GM19035 (cell line): ENCODE measurements at regions not wholly inside any gene's neighbourhood (a gene's known extent, or its start where the extent isn't known, plus 50 kb on each side); places are given as distances from the start of the nearest gene placed in this dataset.

Source experiments
- ATAC-seq: cut with Tn5 transposase; IDR thresholded peaks from one replicate; pipeline ENCODE4 v1.9.1; 2021; ENCODE audit not compliant: unreplicated experiment

GRCh38 chr2:125471963-125472362 is 1184.0 kb upstream of the GYPC start:
- peak; percentile 55 for ATAC-seq

- no peak for ATAC-seq
These were observed 1176.8 kb upstream of the GYPC start for GRCh38 chr2:125479143-125479636.

- ATAC-seq, result no peak
These were observed 1165.7 kb upstream of the GYPC start for GRCh38 chr2:125490308-125490707.

- no peak for ATAC-seq
These were observed 1164.3 kb upstream of the GYPC start for GRCh38 chr2:125491663-125492062.

- no peak for ATAC-seq
These were observed 1143.6 kb upstream of the GYPC start for GRCh38 chr2:125512313-125512712.

GRCh38 chr2:125516496-125517109 is 1139.4 kb upstream of the GYPC start:
- ATAC-seq, result peak; percentile 65

- ATAC-seq, result no peak
These were observed 1129.9 kb upstream of the GYPC start for GRCh38 chr2:125526093-125526492.

GRCh38 chr2:125535089-125535488 is 1120.9 kb upstream of the GYPC start:
- no peak for ATAC-seq

- no peak for ATAC-seq
These were observed 1111.9 kb upstream of the GYPC start for GRCh38 chr2:125543968-125544514.

GRCh38 chr2:125553768-125554167 is 1102.2 kb upstream of the GYPC start:
- no peak for ATAC-seq

- ATAC-seq, result no peak
These were observed 1101.0 kb upstream of the GYPC start for GRCh38 chr2:125554956-125555355.

- ATAC-seq, result no peak
These were observed 1096.8 kb upstream of the GYPC start for GRCh38 chr2:125559186-125559585.

GRCh38 chr2:125560855-125561254 is 1095.1 kb upstream of the GYPC start:
- no peak for ATAC-seq

- ATAC-seq, result no peak
These were observed 1094.7 kb upstream of the GYPC start for GRCh38 chr2:125561302-125561701.

GRCh38 chr2:125562924-125563323 is 1093.0 kb upstream of the GYPC start:
- ATAC-seq, result no peak

GRCh38 chr2:125564471-125564870 is 1091.5 kb upstream of the GYPC start:
- ATAC-seq, result no peak

- no peak for ATAC-seq
These were observed 1089.5 kb upstream of the GYPC start for GRCh38 chr2:125566422-125566821.

GRCh38 chr2:125567100-125567499 is 1088.9 kb upstream of the GYPC start:
- ATAC-seq, result no peak

GRCh38 chr2:125572660-125573059 is 1083.3 kb upstream of the GYPC start:
- no peak for ATAC-seq

- no peak for ATAC-seq
These were observed 1082.5 kb upstream of the GYPC start for GRCh38 chr2:125573432-125573831.

- ATAC-seq, result no peak
These were observed 1079.4 kb upstream of the GYPC start for GRCh38 chr2:125576558-125576957.

- no peak for ATAC-seq
These were observed 1074.4 kb upstream of the GYPC start for GRCh38 chr2:125581557-125581956.

GRCh38 chr2:125582516-125582915 is 1073.4 kb upstream of the GYPC start:
- ATAC-seq, result no peak
